HCT116 (cell line): ENCODE measurements at regions not wholly inside any gene's neighbourhood (a gene's known extent, or its start where the extent isn't known, plus 50 kb on each side); places are given as distances from the start of the nearest gene placed in this dataset.

Experiments used
- ATAC-seq: fragments of 200-7000 bp; cut with Tn5 transposase; 2 replicates; pipeline ENCODE4 v1.9.1; 2020; ENCODE audit warnings: mild to moderate bottlenecking, moderate library complexity
- BruUV-seq: library from RNA; stranded (reverse); fragments of 400-500 nt; replicated peaks from 2 replicates; lab custom pipeline; 2021; lab: Mats Ljungman, UMichigan
- CTCF ChIA-PET: fragments of 300-600 bp; sonication (Branson Sonifier 250); formaldehyde crosslinking; loops from one replicate; lab custom pipeline; 2021; ENCODE audit warnings: antibody characterized with exemption; lab: Charles Lee
- POLR2A ChIA-PET: fragments of 300-600, 350-600 bp; sonication (Branson Sonifier 250); formaldehyde crosslinking; loops from one replicate; lab custom pipeline; 2021; ENCODE audit warnings: antibody characterized with exemption; lab: Charles Lee
- RAD21 ChIA-PET, 2 experiments: fragments of 300-600 bp; sonication (Branson Sonifier 250); formaldehyde crosslinking; loops; one replicate each; lab custom pipeline; 2023; ENCODE audit warnings: low total read pairs in 2 of 2; ENCODE audit not compliant: uncharacterized antibody in 2 of 2, unreplicated experiment in 2 of 2, low non-redundant PET in 1 of 2; lab: Charles Lee
- DNase-seq: peaks from one replicate; pipeline ENCODE4 v3.0.0-alpha.2; 2010; ENCODE audit warnings: low read depth, low spot score
- H2AFZ ChIP-seq: fragments of 200-600 bp; shearing (Covaris generic), sonication (generic); 2 replicates; pipeline ENCODE4 v1.6.1; 2017; ENCODE audit warnings: low read depth, mixed run types, mixed read lengths, antibody characterized with exemption, low read length; ENCODE audit not compliant: poor library complexity, severe bottlenecking
- H3K27ac ChIP-seq: 2 replicates; pipeline ENCODE4 v1.5.1; 2012; ENCODE audit warnings: low read depth, low read length
- H3K27me3 ChIP-seq: fragments of 200-600 bp; sonication (generic); 2 replicates; pipeline ENCODE4 v1.6.1; 2016; ENCODE audit warnings: mixed run types, low read length, mixed read lengths; ENCODE audit not compliant: insufficient read depth
- H3K36me3 ChIP-seq, 2 experiments: fragments of 200-500 bp in 1 of 2; fragments of 200-600 bp in 1 of 2; sonication (Bioruptor generic) in 1 of 2; sonication (generic) in 1 of 2; 2 replicates each; pipeline versions ENCODE4 v1.5.1 to v1.6.1; 2014 to 2016; ENCODE audit warnings: low read length in 2 of 2, inconsistent platforms in 1 of 2, mixed read lengths in 1 of 2, mixed run types in 1 of 2; ENCODE audit not compliant: insufficient read depth in 2 of 2, control insufficient read depth in 1 of 2
- H3K4me1 ChIP-seq, 2 experiments: fragments of 200-600 bp in 1 of 2; sonication (generic) in 1 of 2; 2 replicates each; pipeline versions ENCODE4 v1.5.1 to v1.6.1; 2012 to 2017; ENCODE audit warnings: low read length in 2 of 2, inconsistent platforms in 1 of 2, mild to moderate bottlenecking in 1 of 2, mixed read lengths in 1 of 2, mixed run types in 1 of 2, moderate library complexity in 1 of 2; ENCODE audit not compliant: insufficient read depth in 2 of 2, control insufficient read depth in 1 of 2
- H3K4me2 ChIP-seq: fragments of 200-600 bp; sonication (generic); 2 replicates; pipeline ENCODE4 v1.6.1; 2017; ENCODE audit warnings: mixed run types, low read length, mixed read lengths
- H3K4me3 ChIP-seq, 2 experiments: fragments of 200-600 bp in 1 of 2; sonication (generic) in 1 of 2; replicated peaks in 1 of 2; 2 replicates each; pipeline ENCODE4 v1.5.1; 2011 to 2016; ENCODE audit warnings: low read length in 2 of 2, control low read depth in 1 of 2, low read depth in 1 of 2, mild to moderate bottlenecking in 1 of 2, mixed read lengths in 1 of 2, mixed run types in 1 of 2
- H3K79me2 ChIP-seq: fragments of 200-600 bp; sonication (generic); 2 replicates; pipeline ENCODE4 v1.6.1; 2017; ENCODE audit warnings: mild to moderate bottlenecking, mixed run types, low read length, moderate library complexity, mixed read lengths; ENCODE audit not compliant: insufficient read depth
- H3K9ac ChIP-seq: fragments of 200-600 bp; sonication (generic); 2 replicates; pipeline ENCODE4 v1.6.1; 2016; ENCODE audit warnings: low read length, mixed read lengths
- H3K9me2 ChIP-seq: fragments of 200-600 bp; sonication (generic), shearing (Covaris generic); 2 replicates; pipeline ENCODE4 v1.6.1; 2017; ENCODE audit warnings: mixed run types, mild to moderate bottlenecking, moderate library complexity; ENCODE audit not compliant: insufficient read depth
- H3K9me3 ChIP-seq, 2 experiments: fragments of 200-500 bp in 1 of 2; fragments of 200-600 bp in 1 of 2; sonication (Bioruptor generic) in 1 of 2; sonication (generic) in 1 of 2; 2 replicates each; pipeline ENCODE4 v1.6.1; 2014 to 2017; ENCODE audit warnings: low read length in 2 of 2, mixed read lengths in 2 of 2, inconsistent platforms in 1 of 2, low read depth in 1 of 2, mild to moderate bottlenecking in 1 of 2, mixed run types in 1 of 2, moderate library complexity in 1 of 2; ENCODE audit not compliant: control insufficient read depth in 1 of 2, insufficient read depth in 1 of 2
- H4K20me1 ChIP-seq: fragments of 200-600 bp; sonication (generic), shearing (Covaris generic); 2 replicates; pipeline ENCODE4 v1.6.1; 2017; ENCODE audit warnings: mixed run types, mild to moderate bottlenecking, moderate library complexity; ENCODE audit not compliant: insufficient read depth
- CBX3 ChIP-seq: IDR thresholded peaks from 2 replicates; pipeline ENCODE4 v1.6.1; 2012; ENCODE audit warnings: low read depth
- CEBPB ChIP-seq: IDR thresholded peaks from 2 replicates; pipeline ENCODE4 v1.6.1; 2012; ENCODE audit warnings: low read depth
- EGR1 ChIP-seq: IDR thresholded peaks from 2 replicates; pipeline ENCODE4 v1.6.1; 2012; ENCODE audit warnings: low read depth
- ELF1 ChIP-seq: IDR thresholded peaks from 2 replicates; pipeline ENCODE4 v1.6.1; 2012; ENCODE audit warnings: low read depth, borderline replicate concordance
- EZH2 ChIP-seq: fragments of 200-600 bp; sonication (generic); IDR thresholded peaks from 2 replicates; pipeline ENCODE4 v1.6.1; 2017; ENCODE audit warnings: antibody characterized with exemption, mixed run types
- EZH2phosphoT487 ChIP-seq: fragments of 200-600 bp; IDR thresholded peaks from 2 replicates; pipeline ENCODE4 v1.6.1; 2018; ENCODE audit warnings: antibody characterized with exemption, borderline replicate concordance
- FOSL1 ChIP-seq: IDR thresholded peaks from 2 replicates; pipeline ENCODE4 v1.6.1; 2012; ENCODE audit warnings: low read depth
- POLR2AphosphoS5 ChIP-seq: IDR thresholded peaks from 2 replicates; pipeline ENCODE4 v1.6.1; 2011; ENCODE audit warnings: mild to moderate bottlenecking, low read depth, low read length, moderate library complexity
- RAD21 ChIP-seq: IDR thresholded peaks from 2 replicates; pipeline ENCODE4 v1.6.1; 2012; ENCODE audit warnings: low read depth, mild to moderate bottlenecking
- SIN3A ChIP-seq: IDR thresholded peaks from 2 replicates; pipeline ENCODE4 v1.6.1; 2012; ENCODE audit warnings: low read depth
- SP1 ChIP-seq: IDR thresholded peaks from 2 replicates; pipeline ENCODE4 v1.6.1; 2012; ENCODE audit warnings: low read depth
- TCF7L2 ChIP-seq: IDR thresholded peaks from 2 replicates; pipeline ENCODE4 v1.7.0; 2011; ENCODE audit warnings: borderline replicate concordance, inconsistent platforms; ENCODE audit not compliant: insufficient read depth, insufficient read length; ENCODE audit errors: extremely low read depth
- YY1 ChIP-seq: IDR thresholded peaks from 2 replicates; pipeline ENCODE4 v1.6.1; 2011; ENCODE audit warnings: low read length, low read depth, moderate library complexity, mild to moderate bottlenecking; ENCODE audit not compliant: insufficient replicate concordance; ENCODE audit errors: extremely low read depth
- ZFX ChIP-seq: fragments of 450-650 bp; IDR thresholded peaks from 2 replicates; pipeline ENCODE4 v1.6.1; 2017
- ZNF274 ChIP-seq: fragments of 200-500 bp; sonication (Bioruptor generic); IDR thresholded peaks from 2 replicates; pipeline ENCODE4 v1.6.1; 2014; ENCODE audit warnings: mild to moderate bottlenecking, low read depth, low read length, inconsistent platforms
- intact Hi-C: fragments of 100-400 bp; cut with micrococcal nuclease; formaldehyde crosslinking; loops from 2 replicates; pipeline ENCODE4 v1.10.0; 2022
- TF ChIP-seq, protein P1 (sequence below): IDR thresholded peaks from 2 replicates; pipeline ENCODE4 v1.6.1; 2012
- TF ChIP-seq, protein P2 (sequence below): IDR thresholded peaks from 2 replicates; pipeline ENCODE4 v1.6.1; 2012
- TF ChIP-seq, protein P3 (sequence below): IDR thresholded peaks from 2 replicates; pipeline ENCODE4 v1.6.1; 2012; ENCODE audit warnings: low read depth

DNA sequence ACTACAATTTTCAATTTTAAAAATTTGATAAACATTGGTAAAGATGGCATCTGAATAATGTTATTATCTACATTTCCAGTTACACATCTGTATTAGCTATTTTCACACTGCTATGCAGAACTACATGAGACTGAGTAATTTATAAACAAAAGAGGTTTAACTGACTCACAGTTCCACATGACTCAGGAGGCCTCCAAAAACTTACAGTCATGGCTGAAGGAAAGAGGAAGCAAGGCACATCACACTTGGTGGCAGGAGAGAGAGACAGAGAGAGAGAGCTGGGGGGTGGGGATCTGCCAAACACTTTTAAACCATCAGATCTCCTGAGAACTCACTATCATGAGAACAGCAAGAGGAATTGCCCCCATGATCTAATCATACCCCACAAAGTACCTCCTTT, 850.0 kb downstream of the LTN1 start:
- ChIA-PET CTCF (no interaction called here), POLR2A (no interaction called here), RAD21 (no interaction called here)
- Histone ChIP-seq H2AFZ (no peak overlapping the region), H3K4me2 (no peak overlapping the region), H3K36me3 (no peaks in the 10 kb centered on the region), H3K27ac (no peak overlapping the region), H3K9me3 (peaks cover 19 to 21% of the 10 kb centered on the region in 2 experiments; a peak in 2 of 4 replicates), H3K79me2 (no peaks in the 10 kb centered on the region), H3K4me3 (no peak overlapping the region), H3K9ac (no peak overlapping the region), H4K20me1 (no peaks in the 10 kb centered on the region), H3K4me1 (no peaks in the 10 kb centered on the region), H3K27me3 (no peaks in the 10 kb centered on the region), H3K9me2 (no peaks in the 10 kb centered on the region)
- intact Hi-C loops = no loop called here
- DNase-seq (no peak), ATAC-seq (no peak)
- no TSS peak for BruUV-seq
- TF ChIP-seq, protein P1, sequence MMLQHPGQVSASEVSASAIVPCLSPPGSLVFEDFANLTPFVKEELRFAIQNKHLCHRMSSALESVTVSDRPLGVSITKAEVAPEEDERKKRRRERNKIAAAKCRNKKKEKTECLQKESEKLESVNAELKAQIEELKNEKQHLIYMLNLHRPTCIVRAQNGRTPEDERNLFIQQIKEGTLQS = no peak
- TF ChIP-seq EZH2 = no peak
- TF ChIP-seq FOSL1 = no peak
- TF ChIP-seq ZNF274 = no peak
- no peak for TF ChIP-seq YY1
- no peak for TF ChIP-seq ZFX
- TF ChIP-seq, protein P2, sequence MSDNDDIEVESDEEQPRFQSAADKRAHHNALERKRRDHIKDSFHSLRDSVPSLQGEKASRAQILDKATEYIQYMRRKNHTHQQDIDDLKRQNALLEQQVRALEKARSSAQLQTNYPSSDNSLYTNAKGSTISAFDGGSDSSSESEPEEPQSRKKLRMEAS = no peak
- no peak for TF ChIP-seq POLR2AphosphoS5
- no peak for TF ChIP-seq SIN3A
- TF ChIP-seq EZH2phosphoT487 = no peak

DNA sequence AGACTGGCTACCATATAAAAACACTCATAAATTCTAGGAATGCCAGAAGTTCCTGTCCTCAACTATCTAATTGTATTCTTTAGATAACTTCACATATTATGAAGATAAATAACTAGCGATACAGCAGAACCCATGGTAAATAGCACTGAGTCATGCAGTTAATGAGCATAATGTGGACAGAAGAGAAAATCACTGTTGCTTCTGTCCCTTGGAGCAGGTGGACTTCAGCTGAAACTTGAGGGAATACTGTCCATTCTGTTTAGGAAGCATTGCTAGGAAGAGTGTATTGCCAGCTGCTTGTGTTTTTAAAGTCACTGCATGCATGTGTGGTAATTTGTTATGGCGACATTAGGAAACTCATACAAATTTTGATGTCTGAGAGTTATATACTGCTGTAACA, 854.4 kb downstream of the LTN1 start:
- no peaks in the 10 kb centered on the region for H4K20me1 ChIP-seq
- no peak overlapping the region for H2AFZ ChIP-seq
- H3K4me1 ChIP-seq = no peaks in the 10 kb centered on the region
- no peak overlapping the region for H3K4me3 ChIP-seq
- ChIA-PET RAD21 (no interaction called here), CTCF (no interaction called here), POLR2A (no interaction called here)
- H3K9me2 ChIP-seq = no peaks in the 10 kb centered on the region
- no peaks in the 10 kb centered on the region for H3K79me2 ChIP-seq
- BruUV-seq = no TSS peak
- H3K4me2 ChIP-seq = no peak overlapping the region
- no peaks in the 10 kb centered on the region for H3K27me3 ChIP-seq
- no peaks in the 10 kb centered on the region for H3K36me3 ChIP-seq
- no peak overlapping the region for H3K27ac ChIP-seq
- intact Hi-C loops = no loop called here
- H3K9ac ChIP-seq = no peak overlapping the region
- DNase-seq = no peak
- ATAC-seq = no peak
- H3K9me3 ChIP-seq = peaks cover 10 to 29% of the 10 kb centered on the region in 2 experiments; a peak in 2 of 4 replicates
- TF ChIP-seq POLR2AphosphoS5 = no peak
- TF ChIP-seq, protein P2 = no peak
- no peak for TF ChIP-seq EGR1
- no peak for TF ChIP-seq EZH2phosphoT487
- TF ChIP-seq RAD21 = no peak
- TF ChIP-seq, protein P3, sequence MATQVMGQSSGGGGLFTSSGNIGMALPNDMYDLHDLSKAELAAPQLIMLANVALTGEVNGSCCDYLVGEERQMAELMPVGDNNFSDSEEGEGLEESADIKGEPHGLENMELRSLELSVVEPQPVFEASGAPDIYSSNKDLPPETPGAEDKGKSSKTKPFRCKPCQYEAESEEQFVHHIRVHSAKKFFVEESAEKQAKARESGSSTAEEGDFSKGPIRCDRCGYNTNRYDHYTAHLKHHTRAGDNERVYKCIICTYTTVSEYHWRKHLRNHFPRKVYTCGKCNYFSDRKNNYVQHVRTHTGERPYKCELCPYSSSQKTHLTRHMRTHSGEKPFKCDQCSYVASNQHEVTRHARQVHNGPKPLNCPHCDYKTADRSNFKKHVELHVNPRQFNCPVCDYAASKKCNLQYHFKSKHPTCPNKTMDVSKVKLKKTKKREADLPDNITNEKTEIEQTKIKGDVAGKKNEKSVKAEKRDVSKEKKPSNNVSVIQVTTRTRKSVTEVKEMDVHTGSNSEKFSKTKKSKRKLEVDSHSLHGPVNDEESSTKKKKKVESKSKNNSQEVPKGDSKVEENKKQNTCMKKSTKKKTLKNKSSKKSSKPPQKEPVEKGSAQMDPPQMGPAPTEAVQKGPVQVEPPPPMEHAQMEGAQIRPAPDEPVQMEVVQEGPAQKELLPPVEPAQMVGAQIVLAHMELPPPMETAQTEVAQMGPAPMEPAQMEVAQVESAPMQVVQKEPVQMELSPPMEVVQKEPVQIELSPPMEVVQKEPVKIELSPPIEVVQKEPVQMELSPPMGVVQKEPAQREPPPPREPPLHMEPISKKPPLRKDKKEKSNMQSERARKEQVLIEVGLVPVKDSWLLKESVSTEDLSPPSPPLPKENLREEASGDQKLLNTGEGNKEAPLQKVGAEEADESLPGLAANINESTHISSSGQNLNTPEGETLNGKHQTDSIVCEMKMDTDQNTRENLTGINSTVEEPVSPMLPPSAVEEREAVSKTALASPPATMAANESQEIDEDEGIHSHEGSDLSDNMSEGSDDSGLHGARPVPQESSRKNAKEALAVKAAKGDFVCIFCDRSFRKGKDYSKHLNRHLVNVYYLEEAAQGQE = no peak
- TF ChIP-seq SIN3A = no peak
- no peak for TF ChIP-seq ELF1
- TF ChIP-seq SP1 = no peak
- no peak for TF ChIP-seq EZH2
- no peak for TF ChIP-seq TCF7L2
- TF ChIP-seq CEBPB = no peak
- TF ChIP-seq ZNF274 = no peak
- TF ChIP-seq, protein P1 = no peak
- no peak for TF ChIP-seq CBX3
